ENCODE measurements at regions not wholly inside any gene's neighbourhood (a gene's known extent, or its start where the extent isn't known, plus 50 kb on each side); places are given as distances from the start of the nearest gene placed in this dataset.

DNA sequence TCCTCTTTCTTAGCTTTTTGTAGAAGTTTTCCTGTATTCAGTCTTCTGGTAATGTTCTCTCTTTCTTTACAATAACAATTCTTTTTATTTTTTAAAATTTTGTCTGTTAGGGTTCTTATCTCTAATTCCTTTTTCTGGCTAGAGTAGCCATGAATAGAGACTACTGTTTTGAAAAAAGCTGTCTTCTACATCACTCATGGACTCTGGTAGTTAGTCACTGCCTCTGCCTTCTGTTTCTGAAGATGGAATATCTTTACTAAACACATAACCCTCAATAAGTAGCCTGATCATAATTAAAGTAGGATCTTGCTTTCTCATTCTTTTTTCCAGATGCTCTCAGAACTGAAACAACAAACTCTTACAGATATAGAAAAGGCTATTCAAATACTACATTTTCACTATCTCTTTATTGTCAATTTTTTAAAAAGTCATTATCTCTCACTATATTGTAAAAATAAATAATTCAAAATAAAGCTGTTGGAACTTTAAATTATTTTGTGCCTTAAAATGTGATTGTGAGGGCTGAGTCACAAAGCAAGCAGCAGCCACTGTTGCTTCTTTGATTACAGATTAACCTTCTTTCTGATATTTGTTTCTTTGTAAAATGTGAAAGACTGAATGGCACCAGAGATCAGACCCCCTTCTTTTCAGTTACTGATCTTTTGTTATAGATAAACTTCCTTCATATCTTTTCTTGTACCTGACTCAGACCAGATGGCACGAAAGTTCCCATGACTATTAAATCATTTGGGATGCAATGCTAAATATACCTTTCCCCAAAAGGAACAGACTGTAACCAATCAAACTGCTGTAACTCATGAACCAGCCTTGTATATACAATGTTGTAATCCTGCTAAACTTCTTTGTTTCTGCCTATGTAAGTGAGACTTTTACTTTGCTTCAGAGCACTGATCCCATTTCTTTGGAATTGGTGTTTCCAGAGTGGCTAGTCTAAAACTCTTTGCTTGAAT is 1159.5 kb downstream of the IGSF11 start:
- H3K4me1 ChIP-seq (ENCODE audit: control insufficient read depth in 1 of 2, insufficient read depth in 2 of 2, low read length in 2 of 2), result no peaks in the 10 kb centered on the region
- H3K9ac ChIP-seq (ENCODE audit: low read depth in 1 of 2, low read length in 2 of 2), result no peak overlapping the region
- H3K4me3 ChIP-seq (ENCODE audit: low read depth in 1 of 2, low read length in 2 of 2), result no peak overlapping the region
- H3K27me3 ChIP-seq (ENCODE audit: control insufficient read depth in 1 of 2, insufficient read depth in 2 of 2, low read length in 2 of 2), result no peaks in the 10 kb centered on the region
- no peak overlapping the region for H3K27ac ChIP-seq (ENCODE audit: low read depth, low read length)
- H3K9me3 ChIP-seq (ENCODE audit: control insufficient read depth in 1 of 2, low read length in 2 of 2), result no peaks in the 10 kb centered on the region
- no peaks in the 10 kb centered on the region for H3K36me3 ChIP-seq (ENCODE audit: control insufficient read depth in 1 of 2, insufficient read depth in 2 of 2, low read length in 2 of 2)

DNA sequence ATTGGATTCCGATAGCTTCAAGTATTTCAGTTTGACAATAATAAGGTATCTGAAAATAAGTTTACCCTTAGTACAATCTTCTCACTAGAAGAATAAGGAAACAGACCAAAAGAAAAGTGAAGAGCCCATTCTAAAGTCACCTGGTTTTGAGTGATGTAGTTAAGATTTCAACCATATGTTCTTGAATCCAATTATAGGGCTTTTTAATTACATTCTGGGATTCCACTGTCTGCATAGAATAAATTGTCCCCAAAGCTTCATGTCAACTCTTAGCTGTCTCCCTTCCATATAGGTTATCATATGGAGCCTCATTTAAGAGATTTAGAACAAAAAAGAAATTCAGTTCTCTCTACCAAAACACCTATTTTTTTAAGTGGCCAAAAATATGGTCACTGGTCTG is 1158.8 kb downstream of the IGSF11 start:
- H3K36me3 ChIP-seq (ENCODE audit: control insufficient read depth in 1 of 2, insufficient read depth in 2 of 2, low read length in 2 of 2), result no peaks in the 10 kb centered on the region
- no peak overlapping the region for H3K9ac ChIP-seq (ENCODE audit: low read depth in 1 of 2, low read length in 2 of 2)
- no peak overlapping the region for H3K27ac ChIP-seq (ENCODE audit: low read depth, low read length)
- H3K4me1 ChIP-seq (ENCODE audit: control insufficient read depth in 1 of 2, insufficient read depth in 2 of 2, low read length in 2 of 2), result no peaks in the 10 kb centered on the region
- H3K4me3 ChIP-seq (ENCODE audit: low read depth in 1 of 2, low read length in 2 of 2), result no peak overlapping the region
- H3K27me3 ChIP-seq (ENCODE audit: control insufficient read depth in 1 of 2, insufficient read depth in 2 of 2, low read length in 2 of 2), result no peaks in the 10 kb centered on the region
- no peaks in the 10 kb centered on the region for H3K9me3 ChIP-seq (ENCODE audit: control insufficient read depth in 1 of 2, low read length in 2 of 2)

DNA sequence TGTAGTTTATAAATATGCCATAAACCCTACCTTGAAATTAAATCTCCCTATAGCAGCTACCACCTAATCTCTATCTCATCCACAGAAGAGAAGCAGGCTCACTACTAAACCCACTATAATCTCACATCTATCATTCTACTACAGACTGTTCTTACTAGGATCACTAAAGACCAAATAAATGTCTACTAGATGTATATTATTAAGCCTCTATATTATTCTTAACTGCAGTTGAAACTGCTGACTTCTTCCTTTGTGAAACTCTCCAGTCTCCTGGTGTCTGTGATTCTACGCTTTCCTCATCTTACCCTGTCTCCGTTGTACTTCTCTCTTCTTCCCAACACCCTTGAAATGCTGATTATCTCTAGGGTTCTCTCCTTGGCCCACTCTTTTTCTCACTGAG is 1154.0 kb downstream of the IGSF11 start:
- no peak overlapping the region for H3K27ac ChIP-seq (ENCODE audit: low read depth, low read length)
- H3K4me3 ChIP-seq (ENCODE audit: low read depth in 1 of 2, low read length in 2 of 2), result no peak overlapping the region
- H3K36me3 ChIP-seq (ENCODE audit: control insufficient read depth in 1 of 2, insufficient read depth in 2 of 2, low read length in 2 of 2), result no peaks in the 10 kb centered on the region
- H3K9me3 ChIP-seq (ENCODE audit: control insufficient read depth in 1 of 2, low read length in 2 of 2), result no peaks in the 10 kb centered on the region
- H3K4me1 ChIP-seq (ENCODE audit: control insufficient read depth in 1 of 2, insufficient read depth in 2 of 2, low read length in 2 of 2), result no peaks in the 10 kb centered on the region
- H3K9ac ChIP-seq (ENCODE audit: low read depth in 1 of 2, low read length in 2 of 2), result no peak overlapping the region
- H3K27me3 ChIP-seq (ENCODE audit: control insufficient read depth in 1 of 2, insufficient read depth in 2 of 2, low read length in 2 of 2), result no peaks in the 10 kb centered on the region

DNA sequence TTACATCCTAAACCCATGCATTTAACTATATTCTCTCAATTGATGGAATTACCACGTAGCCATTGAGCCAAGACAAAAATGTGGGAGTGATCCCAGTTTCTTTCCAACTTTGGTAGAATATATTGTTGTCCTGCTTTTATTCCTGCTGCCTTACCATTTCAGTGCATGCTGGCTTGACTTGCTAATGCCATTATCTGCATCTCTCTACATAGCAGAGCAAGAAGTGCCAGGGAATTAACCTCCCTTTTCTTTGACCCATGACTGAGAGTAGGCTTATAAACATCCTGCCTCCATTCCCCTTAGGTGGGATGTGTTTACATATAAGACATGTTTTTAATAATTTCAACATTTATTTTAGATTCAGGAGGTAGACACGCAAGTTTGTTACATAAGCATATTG is 1153.4 kb downstream of the IGSF11 start:
- H3K4me3 ChIP-seq (ENCODE audit: low read depth in 1 of 2, low read length in 2 of 2), result no peak overlapping the region
- no peak overlapping the region for H3K27ac ChIP-seq (ENCODE audit: low read depth, low read length)
- no peak overlapping the region for H3K9ac ChIP-seq (ENCODE audit: low read depth in 1 of 2, low read length in 2 of 2)
- H3K36me3 ChIP-seq (ENCODE audit: control insufficient read depth in 1 of 2, insufficient read depth in 2 of 2, low read length in 2 of 2), result no peaks in the 10 kb centered on the region
- no peaks in the 10 kb centered on the region for H3K4me1 ChIP-seq (ENCODE audit: control insufficient read depth in 1 of 2, insufficient read depth in 2 of 2, low read length in 2 of 2)
- no peaks in the 10 kb centered on the region for H3K27me3 ChIP-seq (ENCODE audit: control insufficient read depth in 1 of 2, insufficient read depth in 2 of 2, low read length in 2 of 2)
- no peaks in the 10 kb centered on the region for H3K9me3 ChIP-seq (ENCODE audit: control insufficient read depth in 1 of 2, low read length in 2 of 2)

DNA sequence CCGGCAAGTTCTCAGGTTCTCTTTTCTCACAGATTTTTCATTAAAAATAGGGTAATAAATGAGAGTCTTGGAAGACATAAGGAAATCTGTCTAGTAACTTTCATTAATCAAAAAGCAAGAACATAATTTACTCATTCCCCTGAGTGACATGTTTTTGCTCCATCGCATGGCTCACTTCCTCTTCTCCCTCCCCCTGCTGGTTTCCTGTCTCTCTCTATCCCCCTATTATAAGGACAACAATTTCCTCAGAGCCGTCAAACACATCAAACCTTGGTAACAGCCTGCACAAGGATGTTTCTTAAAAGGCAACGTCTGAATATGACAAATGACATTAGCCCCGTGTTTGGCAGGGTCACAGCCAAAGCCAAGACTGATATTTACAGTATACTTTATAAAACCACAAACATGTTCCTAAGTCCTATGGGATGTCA is 1149.6 kb downstream of the IGSF11 start:
- Histone ChIP-seq H3K27ac (ENCODE audit: low read depth, low read length) (no peak overlapping the region), H3K9ac (ENCODE audit: low read depth in 1 of 2, low read length in 2 of 2) (no peak overlapping the region), H3K4me3 (ENCODE audit: low read depth in 1 of 2, low read length in 2 of 2) (no peak overlapping the region), H3K9me3 (ENCODE audit: control insufficient read depth in 1 of 2, low read length in 2 of 2) (no peaks in the 10 kb centered on the region), H3K36me3 (ENCODE audit: control insufficient read depth in 1 of 2, insufficient read depth in 2 of 2, low read length in 2 of 2) (no peaks in the 10 kb centered on the region), H3K4me1 (ENCODE audit: control insufficient read depth in 1 of 2, insufficient read depth in 2 of 2, low read length in 2 of 2) (no peaks in the 10 kb centered on the region), H3K27me3 (ENCODE audit: control insufficient read depth in 1 of 2, insufficient read depth in 2 of 2, low read length in 2 of 2) (no peaks in the 10 kb centered on the region)

DNA sequence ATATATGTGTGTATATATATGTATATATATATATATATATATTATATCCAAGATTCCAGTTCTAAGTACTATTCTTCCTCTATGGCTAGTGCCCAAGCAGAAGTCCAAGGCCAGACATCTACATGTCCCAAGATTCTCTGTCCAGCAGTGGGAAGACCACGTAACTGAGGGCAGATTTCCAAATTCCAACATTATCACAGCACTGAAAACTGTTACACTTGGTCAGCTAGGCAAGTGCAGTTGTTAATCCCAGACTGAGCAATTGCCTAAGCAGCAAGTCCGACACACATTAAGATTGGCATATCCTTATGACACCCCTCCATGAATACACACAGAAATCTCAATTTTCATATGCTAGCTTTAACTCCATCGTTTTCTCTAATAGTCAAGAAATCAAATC is 1148.5 kb downstream of the IGSF11 start:
- H3K27ac ChIP-seq (ENCODE audit: low read depth, low read length), result no peak overlapping the region
- no peaks in the 10 kb centered on the region for H3K27me3 ChIP-seq (ENCODE audit: control insufficient read depth in 1 of 2, insufficient read depth in 2 of 2, low read length in 2 of 2)
- H3K36me3 ChIP-seq (ENCODE audit: control insufficient read depth in 1 of 2, insufficient read depth in 2 of 2, low read length in 2 of 2), result no peaks in the 10 kb centered on the region
- no peak overlapping the region for H3K9ac ChIP-seq (ENCODE audit: low read depth in 1 of 2, low read length in 2 of 2)
- H3K9me3 ChIP-seq (ENCODE audit: control insufficient read depth in 1 of 2, low read length in 2 of 2), result no peaks in the 10 kb centered on the region
- no peaks in the 10 kb centered on the region for H3K4me1 ChIP-seq (ENCODE audit: control insufficient read depth in 1 of 2, insufficient read depth in 2 of 2, low read length in 2 of 2)
- H3K4me3 ChIP-seq (ENCODE audit: low read depth in 1 of 2, low read length in 2 of 2), result no peak overlapping the region

DNA sequence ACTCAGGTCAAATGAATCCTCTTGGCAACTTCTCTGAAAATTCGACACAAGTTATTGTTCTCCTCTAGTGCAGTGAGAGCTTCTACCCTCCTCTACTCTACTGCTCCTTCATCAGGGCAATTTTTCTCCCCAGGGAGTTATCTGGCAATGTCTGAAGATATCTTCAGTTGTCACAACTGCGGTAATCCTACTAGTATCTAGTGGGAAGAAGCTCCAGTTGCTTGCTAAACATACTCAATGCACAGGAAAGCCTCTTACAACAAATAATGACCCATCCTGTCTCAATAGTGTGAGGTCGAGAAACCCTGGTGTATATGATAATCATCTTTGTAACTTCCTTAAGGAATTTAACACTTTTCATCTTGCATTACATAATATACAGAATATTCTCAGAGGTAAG is 1147.6 kb downstream of the IGSF11 start:
- no peak overlapping the region for H3K27ac ChIP-seq (ENCODE audit: low read depth, low read length)
- H3K27me3 ChIP-seq (ENCODE audit: control insufficient read depth in 1 of 2, insufficient read depth in 2 of 2, low read length in 2 of 2), result no peaks in the 10 kb centered on the region
- H3K4me3 ChIP-seq (ENCODE audit: low read depth in 1 of 2, low read length in 2 of 2), result no peak overlapping the region
- H3K9me3 ChIP-seq (ENCODE audit: control insufficient read depth in 1 of 2, low read length in 2 of 2), result no peaks in the 10 kb centered on the region
- H3K9ac ChIP-seq (ENCODE audit: low read depth in 1 of 2, low read length in 2 of 2), result no peak overlapping the region
- H3K36me3 ChIP-seq (ENCODE audit: control insufficient read depth in 1 of 2, insufficient read depth in 2 of 2, low read length in 2 of 2), result no peaks in the 10 kb centered on the region
- H3K4me1 ChIP-seq (ENCODE audit: control insufficient read depth in 1 of 2, insufficient read depth in 2 of 2, low read length in 2 of 2), result no peaks in the 10 kb centered on the region

DNA sequence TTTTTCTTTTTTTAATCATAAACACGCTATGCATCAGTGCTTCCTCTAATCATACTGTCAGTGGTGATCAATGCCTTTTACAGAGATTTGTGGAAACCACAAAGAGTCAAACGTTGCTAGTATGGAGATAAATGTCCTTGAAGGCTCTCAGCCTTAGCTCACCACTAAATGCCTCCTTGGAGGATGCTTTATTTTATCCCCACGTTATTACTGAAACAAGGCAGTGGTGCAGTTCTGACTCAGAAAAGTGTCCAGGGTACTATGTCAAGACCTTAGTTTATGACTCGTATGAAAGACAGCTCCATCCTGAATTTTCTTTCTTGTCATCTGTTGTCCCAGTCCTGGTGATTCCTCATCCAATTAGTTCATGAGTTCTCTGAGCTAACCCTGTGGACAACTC is 1146.7 kb downstream of the IGSF11 start:
- H3K27me3 ChIP-seq (ENCODE audit: control insufficient read depth in 1 of 2, insufficient read depth in 2 of 2, low read length in 2 of 2), result no peaks in the 10 kb centered on the region
- H3K9me3 ChIP-seq (ENCODE audit: control insufficient read depth in 1 of 2, low read length in 2 of 2), result no peaks in the 10 kb centered on the region
- no peak overlapping the region for H3K4me3 ChIP-seq (ENCODE audit: low read depth in 1 of 2, low read length in 2 of 2)
- no peaks in the 10 kb centered on the region for H3K4me1 ChIP-seq (ENCODE audit: control insufficient read depth in 1 of 2, insufficient read depth in 2 of 2, low read length in 2 of 2)
- H3K27ac ChIP-seq (ENCODE audit: low read depth, low read length), result no peak overlapping the region
- H3K9ac ChIP-seq (ENCODE audit: low read depth in 1 of 2, low read length in 2 of 2), result no peak overlapping the region
- no peaks in the 10 kb centered on the region for H3K36me3 ChIP-seq (ENCODE audit: control insufficient read depth in 1 of 2, insufficient read depth in 2 of 2, low read length in 2 of 2)

DNA sequence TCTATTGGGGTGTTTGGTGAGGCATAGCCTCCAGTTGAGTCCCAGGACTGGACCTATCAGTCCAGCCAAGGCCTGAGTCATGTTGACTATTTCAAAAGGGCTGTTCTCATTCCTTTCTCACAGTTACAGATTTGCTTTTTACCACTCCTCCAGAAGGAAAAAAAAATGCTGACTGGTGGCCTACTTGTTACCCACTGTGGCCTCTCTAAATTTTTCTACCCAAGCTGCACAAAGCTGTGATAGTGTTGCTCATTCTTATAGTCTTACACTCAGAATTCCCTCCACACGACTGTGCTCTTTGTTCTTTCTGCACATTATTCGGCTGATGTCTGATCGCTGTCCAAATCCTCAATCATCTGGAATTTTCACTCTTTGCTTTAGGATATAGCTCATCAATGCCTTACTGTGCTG is 1142.2 kb downstream of the IGSF11 start:
- no peaks in the 10 kb centered on the region for H3K4me1 ChIP-seq (ENCODE audit: control insufficient read depth in 1 of 2, insufficient read depth in 2 of 2, low read length in 2 of 2)
- H3K9ac ChIP-seq (ENCODE audit: low read depth in 1 of 2, low read length in 2 of 2), result no peak overlapping the region
- no peaks in the 10 kb centered on the region for H3K36me3 ChIP-seq (ENCODE audit: control insufficient read depth in 1 of 2, insufficient read depth in 2 of 2, low read length in 2 of 2)
- H3K9me3 ChIP-seq (ENCODE audit: control insufficient read depth in 1 of 2, low read length in 2 of 2), result peaks cover 0 to 3% of the 10 kb centered on the region in 2 donors
- H3K4me3 ChIP-seq (ENCODE audit: low read depth in 1 of 2, low read length in 2 of 2), result no peak overlapping the region
- no peak overlapping the region for H3K27ac ChIP-seq (ENCODE audit: low read depth, low read length)
- no peaks in the 10 kb centered on the region for H3K27me3 ChIP-seq (ENCODE audit: control insufficient read depth in 1 of 2, insufficient read depth in 2 of 2, low read length in 2 of 2)

DNA sequence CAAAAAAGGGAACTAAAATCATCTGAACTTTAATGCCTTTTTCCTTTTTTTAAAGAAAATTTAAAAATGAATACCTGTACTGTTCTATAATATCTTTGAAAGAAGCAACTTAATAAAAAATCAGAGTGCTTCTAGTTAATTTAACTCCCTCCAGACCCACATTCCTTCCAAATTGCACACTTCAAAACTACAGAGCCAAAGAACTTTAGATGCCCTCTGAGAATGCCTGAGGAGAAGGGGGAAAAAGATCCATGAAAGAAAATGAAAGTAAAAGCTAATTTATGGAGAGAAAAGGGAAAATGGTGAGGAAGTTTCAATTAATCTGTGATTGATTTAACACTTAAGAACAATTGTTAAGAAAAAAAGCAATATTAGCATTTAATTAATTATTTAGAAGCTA is 1141.6 kb downstream of the IGSF11 start:
- no peak overlapping the region for H3K4me3 ChIP-seq (ENCODE audit: low read depth in 1 of 2, low read length in 2 of 2)
- no peak overlapping the region for H3K9ac ChIP-seq (ENCODE audit: low read depth in 1 of 2, low read length in 2 of 2)
- H3K27me3 ChIP-seq (ENCODE audit: control insufficient read depth in 1 of 2, insufficient read depth in 2 of 2, low read length in 2 of 2), result no peaks in the 10 kb centered on the region
- no peak overlapping the region for H3K27ac ChIP-seq (ENCODE audit: low read depth, low read length)
- H3K4me1 ChIP-seq (ENCODE audit: control insufficient read depth in 1 of 2, insufficient read depth in 2 of 2, low read length in 2 of 2), result no peaks in the 10 kb centered on the region
- H3K9me3 ChIP-seq (ENCODE audit: control insufficient read depth in 1 of 2, low read length in 2 of 2), result peaks cover 0 to 3% of the 10 kb centered on the region in 2 donors
- no peaks in the 10 kb centered on the region for H3K36me3 ChIP-seq (ENCODE audit: control insufficient read depth in 1 of 2, insufficient read depth in 2 of 2, low read length in 2 of 2)
